ENCODE measurements at regions not wholly inside any gene's neighbourhood (a gene's known extent, or its start where the extent isn't known, plus 50 kb on each side); places are given as distances from the start of the nearest gene placed in this dataset.

- Histone ChIP-seq H3K9me3 (ENCODE audit: low read length) (no peaks in the 10 kb centered on the region), H3K4me2 (ENCODE audit: low read length) (no peak overlapping the region), H3K9ac (ENCODE audit: low read length) (no peak overlapping the region), H3K27ac (ENCODE audit: low read length) (no peak overlapping the region), H2AFZ (ENCODE audit: low read depth, low read length) (no peak overlapping the region), H3K36me3 (ENCODE audit: insufficient read depth, low read length) (no peaks in the 10 kb centered on the region), H3F3A (ENCODE audit: insufficient read depth, low read length, poor library complexity, severe bottlenecking) (no peaks in the 10 kb centered on the region), H3K4me3 (ENCODE audit: low read length) (no peak overlapping the region), H4K20me1 (ENCODE audit: insufficient read depth) (no peaks in the 10 kb centered on the region), H3K9me2 (ENCODE audit: insufficient read depth, low read length) (no peaks in the 10 kb centered on the region), H3K79me2 (replicated peaks; ENCODE audit: insufficient read depth, low read length) (no peaks in the 10 kb centered on the region), H3K27me3 (ENCODE audit: insufficient read depth, low read depth, low read length) (no peaks in the 10 kb centered on the region)
- no peak for TF ChIP-seq REST (IDR thresholded peaks at IDR 0.05; ENCODE audit: borderline replicate concordance)
- no peak for TF ChIP-seq TAF1 (IDR thresholded peaks at IDR 0.05; ENCODE audit: low read depth)
- no peak for TF ChIP-seq EZH2 (IDR thresholded peaks at IDR 0.05; ENCODE audit: borderline replicate concordance, insufficient read depth, low read length, poor library complexity, severe bottlenecking)
- TF ChIP-seq EP300 (conservative IDR thresholded peaks at IDR 0.05; ENCODE audit: poor library complexity, severe bottlenecking) = no peak
- TF ChIP-seq RAD21 (conservative IDR thresholded peaks at IDR 0.05) = no peak
- no peak for TF ChIP-seq MXI1 (conservative IDR thresholded peaks at IDR 0.05; ENCODE audit: poor library complexity, severe bottlenecking)
- TF ChIP-seq SMC3 (conservative IDR thresholded peaks at IDR 0.05; ENCODE audit: poor library complexity) = no peak
- TF ChIP-seq POLR2AphosphoS5 (IDR thresholded peaks at IDR 0.05) = no peak
- no peak for TF ChIP-seq CTCF (IDR thresholded peaks at IDR 0.05; ENCODE audit: poor library complexity, severe bottlenecking)
Observed at GRCh38 chr4:170938588-170938987, 848.8 kb upstream of the AADAT start.

- H3K36me3 ChIP-seq (ENCODE audit: insufficient read depth, low read length) = no peaks in the 10 kb centered on the region
- no peaks in the 10 kb centered on the region for H3K79me2 ChIP-seq (replicated peaks; ENCODE audit: insufficient read depth, low read length)
- no peaks in the 10 kb centered on the region for H3K9me2 ChIP-seq (ENCODE audit: insufficient read depth, low read length)
- H3K27me3 ChIP-seq (ENCODE audit: insufficient read depth, low read depth, low read length) = no peaks in the 10 kb centered on the region
- H2AFZ ChIP-seq (ENCODE audit: low read depth, low read length) = no peak overlapping the region
- no peak overlapping the region for H3K4me2 ChIP-seq (ENCODE audit: low read length)
- no peaks in the 10 kb centered on the region for H3F3A ChIP-seq (ENCODE audit: insufficient read depth, low read length, poor library complexity, severe bottlenecking)
- no peaks in the 10 kb centered on the region for H3K9me3 ChIP-seq (ENCODE audit: low read length)
- no peak for TF ChIP-seq RAD21 (conservative IDR thresholded peaks at IDR 0.05)
- TF ChIP-seq CTCF (IDR thresholded peaks at IDR 0.05; ENCODE audit: poor library complexity, severe bottlenecking) = no peak
- no peak for TF ChIP-seq EZH2 (IDR thresholded peaks at IDR 0.05; ENCODE audit: borderline replicate concordance, insufficient read depth, low read length, poor library complexity, severe bottlenecking)
- TF ChIP-seq REST (IDR thresholded peaks at IDR 0.05; ENCODE audit: borderline replicate concordance) = no peak
- TF ChIP-seq SMC3 (conservative IDR thresholded peaks at IDR 0.05; ENCODE audit: poor library complexity) = no peak
- no peak for TF ChIP-seq MXI1 (conservative IDR thresholded peaks at IDR 0.05; ENCODE audit: poor library complexity, severe bottlenecking)
- no peak for TF ChIP-seq TAF1 (IDR thresholded peaks at IDR 0.05; ENCODE audit: low read depth)
- no peak for TF ChIP-seq EP300 (conservative IDR thresholded peaks at IDR 0.05; ENCODE audit: poor library complexity, severe bottlenecking)
- no peak for TF ChIP-seq POLR2AphosphoS5 (IDR thresholded peaks at IDR 0.05)
- H3K4me3 ChIP-seq (ENCODE audit: low read length) = no peak overlapping the region
- H3K27ac ChIP-seq (ENCODE audit: low read length) = no peak overlapping the region
- no peak overlapping the region for H3K9ac ChIP-seq (ENCODE audit: low read length)
- H4K20me1 ChIP-seq (ENCODE audit: insufficient read depth) = no peaks in the 10 kb centered on the region
Observed at GRCh38 chr4:170931321-170931720, 841.6 kb upstream of the AADAT start.
